ENCODE measurements at regions not wholly inside any gene's neighbourhood (a gene's known extent, or its start where the extent isn't known, plus 50 kb on each side); places are given as distances from the start of the nearest gene placed in this dataset.

- 89 to 95% (median 90%) methylated on average over 4 of the region's 4 CpGs for WGBS, 3 donors
- intact Hi-C loops (cut with DNase I): no loop called here
- no peak for TF ChIP-seq EP300 (IDR thresholded peaks at IDR 0.05)
- no peak for TF ChIP-seq POLR2A (IDR thresholded peaks at IDR 0.05)
- no peak for TF ChIP-seq CTCF (IDR thresholded peaks at IDR 0.05)
- no peaks in the 10 kb centered on the region for H3K4me1 ChIP-seq (ENCODE audit: insufficient read depth)
- H3K27ac ChIP-seq: no peak overlapping the region
- no peaks in the 10 kb centered on the region for H3K9me3 ChIP-seq
- no peaks in the 10 kb centered on the region for H3K36me3 ChIP-seq
- DNase-seq: no peak
- H3K27me3 ChIP-seq: no peaks in the 10 kb centered on the region
- no peak overlapping the region for H3K4me3 ChIP-seq
Observed at GRCh38 chr13:33742321-33742720, 75.6 kb upstream of the RFC3 start.

- no peak for TF ChIP-seq POLR2A (IDR thresholded peaks at IDR 0.05)
- no peak for TF ChIP-seq EP300 (IDR thresholded peaks at IDR 0.05)
- no peak for TF ChIP-seq CTCF (IDR thresholded peaks at IDR 0.05)
- Histone ChIP-seq H3K4me3 (no peak overlapping the region), H3K36me3 (no peaks in the 10 kb centered on the region), H3K4me1 (ENCODE audit: insufficient read depth) (no peaks in the 10 kb centered on the region), H3K9me3 (no peaks in the 10 kb centered on the region), H3K27me3 (no peaks in the 10 kb centered on the region), H3K27ac (no peak overlapping the region)
- WGBS, 3 donors: 91 to 95% (median 95%) methylated on average over 6 of the region's 6 CpGs
- intact Hi-C loops (cut with DNase I): no loop called here
- no peak for DNase-seq
Observed at GRCh38 chr13:33743438-33744368, 74.2 kb upstream of the RFC3 start.

GRCh38 chr13:33744589-33745369, 73.2 kb upstream of the RFC3 start:
- peak in 2 of 5 donors; percentile 23 to 66 for DNase-seq

More at GRCh38 chr13:33744589-33745369, 73.2 kb upstream of the RFC3 start:
- TF ChIP-seq POLR2A (IDR thresholded peaks at IDR 0.05): no peak
- TF ChIP-seq EP300 (IDR thresholded peaks at IDR 0.05): no peak
- TF ChIP-seq CTCF (IDR thresholded peaks at IDR 0.05): no peak
- Histone ChIP-seq H3K4me3 (no peak overlapping the region), H3K4me1 (ENCODE audit: insufficient read depth) (no peaks in the 10 kb centered on the region), H3K27me3 (no peaks in the 10 kb centered on the region), H3K27ac (no peak overlapping the region), H3K36me3 (no peaks in the 10 kb centered on the region), H3K9me3 (peaks cover 0 to 4% of the 10 kb centered on the region in 2 donors)
- 37 to 43% (median 41%) methylated on average over 3 of the region's 3 CpGs for WGBS, 3 donors
- intact Hi-C loops (cut with DNase I): no loop called here

Data from ovary (tissue), 7 donors.